HEK293T (cell line): ENCODE measurements at regions not wholly inside any gene's neighbourhood (a gene's known extent, or its start where the extent isn't known, plus 50 kb on each side); places are given as distances from the start of the nearest gene placed in this dataset.

Experiments
- ARNT ChIP-seq: fragments of 450-650 bp; IDR thresholded peaks from 2 replicates; pipeline ENCODE4 v1.6.1; 2017; ENCODE audit warnings: mild to moderate bottlenecking
- BHLHE40 ChIP-seq: fragments of 450-650 bp; IDR thresholded peaks from 2 replicates; pipeline ENCODE4 v1.6.1; 2016; ENCODE audit warnings: mild to moderate bottlenecking, moderate library complexity, borderline replicate concordance
- ELF4 ChIP-seq: fragments of 450-650 bp; IDR thresholded peaks from 2 replicates; pipeline ENCODE4 v1.6.1; 2017; ENCODE audit warnings: antibody characterized with exemption
- FOXA1 ChIP-seq: fragments of 450-650 bp; IDR thresholded peaks from 2 replicates; pipeline ENCODE4 v1.6.1; 2016; ENCODE audit warnings: mild to moderate bottlenecking
- FOXK2 ChIP-seq: fragments of 450-650 bp; IDR thresholded peaks from 2 replicates; pipeline ENCODE4 v1.6.1; 2016; ENCODE audit warnings: mild to moderate bottlenecking
- FOXM1 ChIP-seq: fragments of 450-650 bp; IDR thresholded peaks from 2 replicates; pipeline ENCODE4 v1.6.1; 2017; ENCODE audit warnings: mild to moderate bottlenecking, borderline replicate concordance
- HDGF ChIP-seq: fragments of 450-650 bp; IDR thresholded peaks from 2 replicates; pipeline ENCODE4 v1.6.1; 2017; ENCODE audit warnings: antibody characterized with exemption, borderline replicate concordance
- L3MBTL2 ChIP-seq: fragments of 450-650 bp; conservative IDR thresholded peaks from 2 replicates; pipeline ENCODE4 v1.6.1; 2016; ENCODE audit warnings: mild to moderate bottlenecking
- LEF1 ChIP-seq: fragments of 450-650 bp; IDR thresholded peaks from 2 replicates; pipeline ENCODE4 v1.6.1; 2017; ENCODE audit warnings: mild to moderate bottlenecking, borderline replicate concordance
- NFRKB ChIP-seq: fragments of 450-650 bp; IDR thresholded peaks from 2 replicates; pipeline ENCODE4 v1.6.1; 2016; ENCODE audit warnings: mild to moderate bottlenecking, moderate library complexity
- SP1 ChIP-seq: fragments of 450-650 bp; IDR thresholded peaks from 2 replicates; pipeline ENCODE4 v1.6.1; 2017
- SUZ12 ChIP-seq: fragments of 450-650 bp; IDR thresholded peaks from 2 replicates; pipeline ENCODE4 v1.6.1; 2016; ENCODE audit warnings: mild to moderate bottlenecking
- TARDBP ChIP-seq: fragments of 450-650 bp; IDR thresholded peaks from 2 replicates; pipeline ENCODE4 v1.6.1; 2016
- ZNF384 ChIP-seq: fragments of 450-650 bp; IDR thresholded peaks from 2 replicates; pipeline ENCODE4 v1.6.1; 2016

DNA sequence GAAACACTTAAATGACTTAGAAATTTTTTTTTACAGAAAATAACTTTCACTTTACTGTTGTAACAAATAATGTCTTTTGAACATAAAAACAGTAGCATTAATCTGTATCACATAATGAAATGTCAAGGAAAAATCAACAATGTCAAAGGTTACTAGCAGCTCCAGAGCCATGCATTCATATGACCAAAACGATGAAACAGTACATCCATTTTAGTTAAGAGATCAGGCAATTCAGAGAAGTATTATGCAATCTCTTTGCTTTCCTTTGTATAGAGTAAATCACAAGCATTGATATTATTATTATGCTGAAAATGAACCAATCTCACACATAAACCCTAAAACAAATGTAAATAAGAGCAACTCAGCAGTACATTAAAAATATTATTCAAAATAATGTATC, 748.9 kb downstream of the PLA2G4A start:
- no peak for TF ChIP-seq BHLHE40
- TF ChIP-seq L3MBTL2: no peak
- no peak for TF ChIP-seq SP1
- TF ChIP-seq FOXK2: no peak
- no peak for TF ChIP-seq NFRKB
- TF ChIP-seq SUZ12: no peak
- TF ChIP-seq FOXM1: no peak
- no peak for TF ChIP-seq FOXA1
- TF ChIP-seq ARNT: no peak
- TF ChIP-seq LEF1: no peak
- no peak for TF ChIP-seq HDGF
- TF ChIP-seq ELF4: no peak
- TF ChIP-seq ZNF384: no peak
- no peak for TF ChIP-seq TARDBP
